NCI-H2107 (cell line): ENCODE measurements at regions not wholly inside any gene's neighbourhood (a gene's known extent, or its start where the extent isn't known, plus 50 kb on each side); places are given as distances from the start of the nearest gene placed in this dataset.

Experiments used
- DNase-seq: peaks from one replicate; lab custom pipeline; 2025; lab: John Stamatoyannopoulos, UW

DNA sequence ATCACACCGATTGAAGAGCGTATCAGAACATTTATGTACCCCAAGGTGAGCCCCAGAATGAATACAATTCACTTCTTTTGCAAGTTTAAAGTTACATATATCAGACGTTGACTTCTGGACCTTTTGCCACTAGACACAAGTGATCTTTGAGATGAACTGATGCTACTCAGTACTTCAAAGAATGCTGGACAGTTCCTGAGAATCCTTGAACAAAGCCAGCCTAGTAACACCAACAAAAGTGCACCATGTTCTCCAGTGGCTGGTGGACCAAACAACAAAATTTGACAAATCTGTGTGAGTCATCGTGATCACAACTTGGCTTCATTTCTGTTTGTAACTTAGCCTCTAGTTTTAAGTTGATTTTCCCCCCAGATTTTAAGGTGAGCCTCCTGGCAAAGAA lies 355.7 kb downstream of the SOX2 start:
- no peak for DNase-seq

DNA sequence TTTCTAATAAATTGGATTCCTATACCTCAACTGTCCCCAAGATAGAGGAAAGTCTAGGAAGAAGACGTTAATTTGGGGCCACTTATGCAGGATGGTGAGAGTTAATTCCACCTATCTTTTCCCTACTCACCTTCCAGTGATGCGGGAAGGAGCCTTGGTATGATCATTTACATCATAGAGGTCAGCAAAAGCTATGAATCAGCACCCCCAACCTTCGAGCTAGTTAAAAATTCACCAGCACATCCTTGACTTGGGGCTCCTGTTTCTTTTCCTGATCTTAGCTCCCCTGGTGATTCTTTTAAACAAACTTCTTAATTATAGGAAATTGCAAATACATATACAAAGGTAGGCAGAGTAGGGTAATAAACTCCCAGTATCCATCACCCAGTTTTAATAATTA lies 366.6 kb downstream of the SOX2 start:
- no peak for DNase-seq

GRCh38 chr3:182078929-182079328 lies 367.2 kb downstream of the SOX2 start:
- DNase-seq, result no peak

- no peak for DNase-seq
These were observed 369.4 kb downstream of the SOX2 start for GRCh38 chr3:182081096-182081495.

DNA sequence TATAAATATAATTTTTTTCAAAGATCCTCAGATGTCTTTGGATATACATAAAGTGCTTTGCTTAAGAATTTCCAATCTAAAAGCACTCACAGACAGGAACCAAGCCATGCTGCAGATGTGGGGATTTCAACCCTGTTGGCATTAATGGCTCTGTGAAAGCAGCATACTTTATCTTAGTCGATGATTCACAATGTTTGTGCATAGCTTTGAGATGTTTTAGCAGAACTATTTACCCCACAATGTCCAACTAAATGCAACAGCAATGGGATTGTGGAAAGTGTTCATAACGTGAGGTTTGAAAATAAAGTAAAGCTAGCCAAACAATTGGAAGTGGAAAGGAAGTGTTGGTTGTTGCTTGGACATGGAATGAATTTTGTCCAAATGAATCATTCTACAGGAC lies 371.4 kb downstream of the SOX2 start:
- DNase-seq, result no peak

DNA sequence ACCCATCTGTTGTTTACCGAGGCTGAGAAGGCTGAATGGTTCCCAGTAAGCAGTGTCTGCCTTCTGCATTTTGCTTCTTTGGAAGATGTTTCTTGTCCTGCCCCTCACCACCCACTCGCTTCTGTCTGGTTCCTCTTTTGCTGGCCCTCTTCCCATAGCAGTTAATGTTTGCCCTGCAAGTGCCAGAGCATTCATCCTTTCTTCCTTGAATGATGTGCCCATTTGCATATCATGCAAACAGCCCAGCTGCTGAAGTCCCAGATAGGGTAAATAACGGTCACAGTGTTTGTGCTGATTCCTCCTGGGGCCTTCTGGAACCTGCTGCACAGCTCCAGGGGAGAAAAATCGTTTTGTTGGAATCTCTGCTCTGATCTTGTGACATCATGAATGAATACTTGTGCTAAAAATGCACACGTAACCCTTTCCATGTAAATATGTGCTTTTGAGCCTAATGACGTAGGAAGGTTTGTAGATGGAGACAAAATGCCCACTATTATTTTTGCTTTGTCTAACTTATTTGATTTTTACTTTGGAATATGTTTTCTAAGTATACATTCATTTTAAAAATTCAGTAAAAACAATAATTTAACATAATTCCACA lies 381.0 kb downstream of the SOX2 start:
- DNase-seq, result no peak

DNA sequence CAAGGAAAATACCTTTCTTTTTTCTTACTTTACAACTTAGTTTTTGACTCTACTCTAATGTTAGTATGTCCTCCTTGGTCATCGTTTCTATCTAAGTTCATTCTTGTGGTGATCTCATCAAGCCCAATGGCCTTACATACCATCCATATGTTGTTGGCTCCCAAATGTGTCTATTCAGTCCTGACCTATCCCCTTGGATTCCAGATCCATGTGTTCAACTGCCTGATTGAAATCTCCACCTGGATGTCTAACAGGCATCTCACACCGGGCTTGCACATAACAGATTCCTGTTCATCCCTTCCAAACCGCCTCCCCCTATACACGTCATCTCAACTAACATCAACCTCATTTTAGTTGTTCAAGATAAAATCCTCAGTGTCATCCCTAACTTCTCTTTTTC lies 382.6 kb downstream of the SOX2 start:
- DNase-seq, result no peak

DNA sequence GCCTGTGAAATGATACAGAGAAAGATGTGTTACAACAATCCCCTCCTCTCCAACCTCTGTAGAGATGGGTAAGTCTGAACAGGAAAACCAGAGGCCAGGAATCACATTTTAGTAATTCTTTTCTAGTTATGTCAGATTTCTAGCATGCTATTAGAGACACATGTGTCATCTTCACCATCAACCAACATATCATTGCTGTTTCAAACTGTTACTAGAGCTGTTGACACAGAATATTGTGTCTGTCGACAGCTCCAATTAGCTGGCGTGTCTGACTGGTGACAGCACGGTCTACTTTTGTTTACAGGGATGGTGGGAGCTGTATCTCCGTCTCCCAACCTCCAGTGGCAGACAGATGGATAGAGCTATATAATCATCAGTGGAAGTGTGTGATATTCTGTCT lies 393.2 kb downstream of the SOX2 start:
- DNase-seq, result no peak

DNA sequence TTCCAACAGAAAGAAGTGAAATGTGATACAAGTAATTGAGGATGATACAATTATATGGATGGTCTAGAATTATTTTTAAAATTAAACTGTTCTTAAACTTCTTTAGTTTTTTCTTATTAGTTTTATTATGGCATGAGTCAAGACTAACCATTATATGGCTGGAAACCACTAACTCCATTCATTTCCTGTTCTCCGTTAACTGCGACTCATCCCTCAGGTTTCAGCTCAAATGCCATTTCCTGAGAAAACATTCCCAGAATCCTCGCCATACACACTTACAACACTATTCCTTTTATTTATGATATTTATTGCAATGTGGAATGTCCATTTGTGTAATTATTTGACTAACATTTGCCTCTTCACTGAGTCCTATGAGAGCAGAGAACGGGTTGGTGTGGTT lies 394.1 kb downstream of the SOX2 start:
- no peak for DNase-seq

- DNase-seq, result no peak
These were observed 396.6 kb downstream of the SOX2 start for GRCh38 chr3:182108371-182108770.

DNA sequence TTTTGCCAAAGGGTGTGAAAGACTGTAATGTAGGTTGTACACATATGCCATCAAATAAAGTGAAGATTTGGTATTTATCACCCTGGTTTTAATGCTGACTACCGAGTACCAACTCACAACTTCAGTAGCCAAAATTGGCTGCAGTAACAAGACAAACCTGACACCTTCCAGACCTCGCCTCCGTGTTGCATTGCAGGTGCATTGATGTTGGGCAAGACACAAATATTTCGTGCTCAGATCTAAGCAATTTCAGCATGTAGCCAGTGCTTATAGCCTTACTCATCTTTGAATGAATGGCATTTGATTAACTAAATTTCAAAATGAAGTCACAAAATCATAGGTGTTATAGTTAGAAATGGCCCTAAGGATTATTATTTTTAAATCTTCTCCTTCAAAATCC lies 400.2 kb downstream of the SOX2 start:
- DNase-seq, result no peak

- DNase-seq, result no peak
These were observed 403.7 kb downstream of the SOX2 start for GRCh38 chr3:182115328-182116015.

DNA sequence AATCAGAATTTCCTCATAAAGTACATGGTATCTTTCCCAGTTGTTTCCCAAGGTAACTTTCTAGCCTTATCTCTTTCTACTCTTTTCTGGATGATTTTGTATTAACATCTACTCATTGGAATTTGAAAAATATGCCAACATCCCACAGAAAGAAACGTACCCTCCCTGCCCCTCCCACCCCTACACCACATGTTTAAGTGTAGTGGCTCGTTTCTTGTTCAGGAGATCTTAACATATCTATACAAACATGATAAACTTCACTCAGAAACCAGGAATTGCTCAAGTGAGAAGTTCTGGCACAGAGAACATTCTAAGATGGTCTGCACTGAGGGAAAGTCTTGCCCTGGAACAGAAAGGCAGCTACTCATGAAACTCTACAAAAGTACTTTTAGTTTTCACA lies 404.7 kb downstream of the SOX2 start:
- no peak for DNase-seq

DNA sequence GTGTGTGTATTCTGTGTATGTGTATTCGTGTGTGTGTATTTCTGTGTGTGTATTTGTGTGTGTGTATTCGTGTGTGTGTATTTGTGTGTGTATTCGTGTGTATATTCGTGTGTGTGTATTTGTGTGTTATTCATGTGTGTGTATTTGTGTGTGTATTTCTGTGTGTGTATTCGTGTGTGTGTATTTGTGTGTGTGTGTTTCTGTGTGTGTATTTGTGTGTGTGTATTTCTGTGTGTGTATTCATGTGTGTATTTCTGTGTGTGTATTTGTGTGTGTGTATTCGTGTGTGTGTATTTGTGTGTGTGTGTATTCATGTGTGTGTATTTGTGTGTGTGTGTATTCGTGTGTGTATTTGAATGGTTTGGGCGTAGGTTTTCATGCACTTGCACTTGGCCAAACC lies 405.4 kb downstream of the SOX2 start:
- no peak for DNase-seq

GRCh38 chr3:182117583-182117982 lies 405.9 kb downstream of the SOX2 start:
- DNase-seq, result peak; percentile 19

DNA sequence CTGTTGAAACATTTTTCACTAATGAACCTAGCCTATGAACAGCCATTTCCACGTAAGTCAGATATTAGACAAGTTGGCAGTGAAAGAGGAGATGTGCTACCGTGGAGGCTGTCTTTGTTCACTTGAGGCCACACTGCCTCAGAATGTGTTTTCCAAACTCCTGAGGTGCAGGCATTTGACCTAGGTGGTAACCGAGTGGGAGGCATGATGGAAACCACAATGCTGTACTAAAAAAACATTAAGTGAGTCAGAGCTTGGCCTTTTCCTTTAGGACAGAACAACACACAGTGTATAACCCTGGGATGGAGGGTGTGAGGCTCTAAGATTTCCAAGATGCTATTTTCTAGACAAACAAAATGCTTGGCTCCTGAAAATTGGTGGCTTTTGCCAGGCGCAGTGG lies 406.3 kb downstream of the SOX2 start:
- DNase-seq, result no peak

- no peak for DNase-seq
These were observed 409.7 kb downstream of the SOX2 start for GRCh38 chr3:182121401-182121800.

DNA sequence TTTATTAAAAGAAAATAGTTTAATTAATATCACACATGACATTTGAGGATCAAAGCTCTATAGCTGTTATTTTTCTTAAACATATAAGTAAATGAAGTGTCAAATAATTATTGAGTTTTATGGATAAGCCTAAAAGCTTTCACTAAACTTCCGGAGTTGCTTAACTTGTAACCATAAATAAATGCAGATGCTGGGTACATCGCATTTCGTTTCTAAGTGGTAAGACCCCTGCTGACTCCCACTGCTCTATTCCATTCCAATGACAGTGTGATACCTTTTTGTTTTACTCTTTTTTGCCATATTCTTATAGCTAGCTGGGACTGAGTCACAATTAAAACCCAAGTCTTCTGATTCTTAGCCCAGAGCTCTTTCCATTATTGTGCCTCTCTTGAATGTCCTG lies 411.1 kb downstream of the SOX2 start:
- DNase-seq, result no peak

DNA sequence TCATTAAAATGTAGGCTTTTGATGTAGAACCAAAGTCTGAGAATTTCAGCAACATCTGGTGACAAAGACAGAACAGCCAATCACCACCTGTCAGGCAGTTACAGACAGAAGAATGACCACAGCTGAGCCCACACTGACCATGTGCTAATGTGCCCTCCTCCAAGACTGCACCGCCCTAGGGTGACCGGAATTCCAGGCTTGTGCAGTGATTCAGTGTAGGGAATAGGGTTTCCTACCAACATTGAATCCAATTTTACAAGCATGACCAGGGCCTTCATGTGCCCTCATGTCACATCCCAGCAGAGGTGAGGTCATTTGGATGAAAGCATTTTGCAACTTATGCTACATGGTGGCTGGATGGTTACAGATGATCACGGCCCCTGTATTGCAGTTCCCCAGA lies 412.5 kb downstream of the SOX2 start:
- DNase-seq, result no peak

DNA sequence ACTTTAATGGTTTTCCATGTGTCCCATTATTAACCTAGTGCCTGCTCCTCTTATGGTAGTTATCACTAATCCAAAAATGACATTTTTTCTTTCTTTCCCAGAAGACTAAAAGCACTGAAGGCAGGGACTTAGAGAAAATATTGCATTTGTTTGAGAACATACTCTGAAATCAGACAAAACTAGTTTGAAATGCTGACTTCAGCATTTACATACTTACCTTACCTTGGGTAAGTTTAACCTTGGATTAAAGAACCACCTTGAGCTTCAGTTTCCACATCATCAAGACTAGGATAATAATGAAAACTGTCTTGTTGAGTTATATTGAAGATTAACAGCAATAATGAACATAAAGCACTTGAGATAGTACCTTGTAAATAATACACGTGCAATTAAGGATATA lies 413.0 kb downstream of the SOX2 start:
- no peak for DNase-seq

GRCh38 chr3:182129740-182130139 lies 418.0 kb downstream of the SOX2 start:
- no peak for DNase-seq

DNA sequence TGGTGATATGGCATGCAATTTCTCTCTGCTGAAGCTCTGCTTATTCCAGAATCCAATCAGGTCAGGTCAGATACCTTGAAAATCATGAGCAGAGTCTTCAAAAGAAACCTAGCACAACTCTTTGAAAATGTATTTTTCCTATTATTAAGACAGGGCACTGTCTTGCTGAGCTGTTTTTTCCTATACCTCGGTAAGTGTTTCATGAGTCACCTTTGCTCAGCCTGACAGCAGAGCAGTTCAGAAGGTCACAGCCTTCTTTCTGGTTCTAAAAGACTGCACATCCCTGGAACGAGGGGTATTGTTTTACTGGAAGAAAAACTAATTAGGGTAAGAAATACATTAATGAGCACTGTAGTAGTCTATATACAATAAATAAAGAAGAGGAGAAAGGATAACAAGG lies 422.0 kb downstream of the SOX2 start:
- no peak for DNase-seq

- no peak for DNase-seq
These were observed 423.3 kb downstream of the SOX2 start for GRCh38 chr3:182135056-182135455.
